VCaP (cell line): ENCODE measurements at regions not wholly inside any gene's neighbourhood (a gene's known extent, or its start where the extent isn't known, plus 50 kb on each side); places are given as distances from the start of the nearest gene placed in this dataset.
"Not testable (repeated sequence)": the region's sequence is repeated elsewhere in the genome, so short reads cannot be mapped to it uniquely, and the experiment has no call there.

Source experiments
- H3K27ac ChIP-seq: fragments of 450-650 bp; 2 replicates; pipeline ENCODE4 v1.5.1; 2017
- CTCF ChIP-seq: fragments of 450-650 bp; conservative IDR thresholded peaks from 2 replicates; pipeline ENCODE4 v1.5.1; 2017; ENCODE audit warnings: mild to moderate bottlenecking, moderate library complexity

GRCh38 chr9:115804206-115804605, 349.4 kb upstream of the PAPPA start:
- TF ChIP-seq CTCF, result no peak
- no peak overlapping the region for H3K27ac ChIP-seq

DNA sequence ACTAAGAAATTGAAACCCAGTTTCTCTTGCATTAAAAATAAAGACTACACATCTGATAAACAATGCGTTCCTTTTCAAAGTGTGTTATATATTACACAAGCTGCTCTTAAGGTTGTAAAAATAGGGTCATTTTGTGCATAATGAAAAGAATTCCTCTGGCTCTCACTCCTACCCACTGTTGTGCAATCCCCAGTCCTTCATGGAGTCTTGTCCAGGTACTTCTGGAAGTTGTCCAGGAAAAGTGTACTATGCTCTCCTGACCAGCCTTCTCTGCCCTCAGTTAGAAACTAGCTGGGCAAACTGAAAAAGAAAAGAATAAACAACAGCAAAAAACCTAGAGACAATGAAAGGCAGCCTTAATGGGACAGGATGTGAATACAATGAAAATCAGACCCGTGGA, 345.5 kb upstream of the PAPPA start:
- no peak overlapping the region for H3K27ac ChIP-seq
- no peak for TF ChIP-seq CTCF

GRCh38 chr9:115808695-115809094, 344.9 kb upstream of the PAPPA start:
- no peak for TF ChIP-seq CTCF
- H3K27ac ChIP-seq, result no peak overlapping the region

- no peak for TF ChIP-seq CTCF
- no peak overlapping the region for H3K27ac ChIP-seq
These were observed 343.4 kb upstream of the PAPPA start for GRCh38 chr9:115810166-115810565.

DNA sequence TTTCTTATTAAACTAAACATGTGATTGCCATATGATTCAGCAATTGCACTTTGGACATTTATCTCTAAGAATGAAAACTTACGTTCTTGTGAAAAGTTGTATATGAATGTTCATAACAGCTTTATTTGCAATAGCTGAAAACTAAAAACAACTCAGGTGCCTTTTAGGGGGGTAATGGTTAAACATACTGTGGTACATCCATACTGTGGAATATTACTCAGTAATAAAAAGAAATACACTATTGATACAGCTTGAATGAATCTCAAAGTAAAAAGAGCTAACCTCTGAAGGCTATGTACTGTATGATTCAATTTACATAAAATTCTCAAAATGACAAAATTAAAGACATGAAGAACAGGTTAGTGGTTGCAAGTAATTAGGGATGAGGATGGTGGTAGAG, 339.5 kb upstream of the PAPPA start:
- no peak overlapping the region for H3K27ac ChIP-seq
- no peak for TF ChIP-seq CTCF

GRCh38 chr9:115815786-115816185, 337.8 kb upstream of the PAPPA start:
- TF ChIP-seq CTCF, result no peak
- no peak overlapping the region for H3K27ac ChIP-seq

GRCh38 chr9:115818651-115819050, 334.9 kb upstream of the PAPPA start:
- not testable (repeated sequence) for H3K27ac ChIP-seq

GRCh38 chr9:115832031-115832430, 321.6 kb upstream of the PAPPA start:
- TF ChIP-seq CTCF, result no peak
- no peak overlapping the region for H3K27ac ChIP-seq
